ENCODE measurements at regions not wholly inside any gene's neighbourhood (a gene's known extent, or its start where the extent isn't known, plus 50 kb on each side); places are given as distances from the start of the nearest gene placed in this dataset.

DNA sequence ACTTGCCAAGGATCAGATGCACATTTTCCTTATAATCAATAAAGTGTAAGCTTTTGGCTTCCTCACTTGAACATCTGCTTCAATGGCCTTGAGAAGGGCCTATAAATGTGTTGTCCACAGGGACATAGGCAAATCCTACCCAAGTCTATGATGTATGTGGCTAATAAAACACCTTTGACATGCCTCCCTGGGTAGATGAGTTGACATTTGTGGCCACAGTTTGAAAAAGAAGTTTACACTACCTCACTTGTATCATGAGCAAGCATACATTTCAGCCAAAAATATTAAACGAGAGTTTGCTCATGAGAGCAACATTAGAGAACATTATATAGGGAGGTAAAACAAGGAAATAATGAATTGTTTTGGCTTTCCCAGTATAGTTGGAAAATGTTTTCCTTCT, 1067.7 kb downstream of the C4orf33 start:
- no peak for TF ChIP-seq CTCF (IDR thresholded peaks at IDR 0.05; ENCODE audit: insufficient read depth, low read length, poor library complexity, severe bottlenecking)
- Histone ChIP-seq H3K36me3 (ENCODE audit: control insufficient read depth, insufficient read depth, low read length) (no peaks in the 10 kb centered on the region), H3K4me3 (replicated peaks; ENCODE audit: low read depth, low read length) (no peak overlapping the region), H3K27me3 (replicated peaks; ENCODE audit: control insufficient read depth, insufficient read depth, low read length) (no peaks in the 10 kb centered on the region)
- DNase-seq (ENCODE audit: extremely low read depth, insufficient read length): no peak

DNA sequence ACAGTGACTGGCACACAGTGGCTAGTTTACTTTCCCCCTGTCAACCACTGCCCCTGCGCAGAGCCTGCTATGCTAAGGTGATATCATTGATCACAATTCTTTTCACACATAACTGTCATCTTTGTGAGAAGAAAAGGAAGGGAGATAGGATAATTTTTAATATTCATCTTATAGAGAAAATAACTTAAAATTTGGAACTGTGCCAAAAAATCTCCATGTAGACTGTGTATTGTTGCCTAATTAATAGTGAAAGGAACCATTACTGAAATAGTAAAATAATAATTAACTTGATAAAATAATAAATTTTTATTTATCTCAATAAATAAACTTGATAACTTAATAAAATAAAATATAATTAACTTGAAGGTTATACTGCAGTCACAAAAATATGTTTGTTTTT, 1069.4 kb downstream of the C4orf33 start:
- no peak for DNase-seq (ENCODE audit: extremely low read depth, insufficient read length)
- TF ChIP-seq CTCF (IDR thresholded peaks at IDR 0.05; ENCODE audit: insufficient read depth, low read length, poor library complexity, severe bottlenecking): no peak
- Histone ChIP-seq H3K27me3 (replicated peaks; ENCODE audit: control insufficient read depth, insufficient read depth, low read length) (no peaks in the 10 kb centered on the region), H3K4me3 (replicated peaks; ENCODE audit: low read depth, low read length) (no peak overlapping the region), H3K36me3 (ENCODE audit: control insufficient read depth, insufficient read depth, low read length) (no peaks in the 10 kb centered on the region)

DNA sequence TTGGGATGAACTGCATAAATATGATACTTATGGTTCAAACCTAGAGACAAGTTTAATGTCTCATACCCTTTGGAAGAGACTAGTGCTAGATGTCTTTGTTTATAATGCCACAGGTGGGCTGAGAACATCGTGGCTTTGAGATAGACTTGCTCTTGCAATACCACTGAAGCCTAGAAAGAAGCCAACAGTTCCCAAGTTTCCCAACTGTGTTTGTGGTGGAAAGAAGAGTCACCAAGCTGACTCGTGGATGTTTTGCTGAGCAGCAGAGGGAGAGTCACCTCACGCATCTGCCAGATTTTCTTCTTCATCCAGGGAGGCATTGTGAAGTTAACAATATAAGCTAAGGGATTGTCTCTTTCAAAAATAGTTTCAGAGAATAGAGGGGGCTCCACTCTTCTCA, 1076.2 kb downstream of the C4orf33 start:
- Histone ChIP-seq H3K4me3 (replicated peaks; ENCODE audit: low read depth, low read length) (no peak overlapping the region), H3K27me3 (replicated peaks; ENCODE audit: control insufficient read depth, insufficient read depth, low read length) (no peaks in the 10 kb centered on the region), H3K36me3 (ENCODE audit: control insufficient read depth, insufficient read depth, low read length) (no peaks in the 10 kb centered on the region)
- no peak for TF ChIP-seq CTCF (IDR thresholded peaks at IDR 0.05; ENCODE audit: insufficient read depth, low read length, poor library complexity, severe bottlenecking)
- no peak for DNase-seq (ENCODE audit: extremely low read depth, insufficient read length)

DNA sequence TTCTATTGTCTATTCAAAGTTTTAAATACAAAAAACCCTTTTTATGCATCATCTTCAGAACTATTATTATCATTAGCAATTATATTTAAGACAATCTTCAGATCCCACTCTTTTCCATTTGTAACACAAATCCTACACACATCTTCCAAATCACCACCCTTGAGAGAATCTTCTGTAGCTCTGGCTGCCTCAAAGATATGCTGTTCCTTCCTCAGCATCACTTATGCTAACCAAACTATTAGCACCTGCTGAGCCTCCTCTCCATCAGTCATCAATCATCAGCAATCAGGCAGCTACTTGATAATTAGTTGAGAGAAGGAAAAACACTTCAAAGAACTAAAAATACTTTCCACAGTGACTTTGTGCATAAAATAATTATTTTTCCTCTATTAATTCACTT, 1082.2 kb downstream of the C4orf33 start:
- H3K4me3 ChIP-seq (replicated peaks; ENCODE audit: low read depth, low read length): no peak overlapping the region
- no peak for DNase-seq (ENCODE audit: extremely low read depth, insufficient read length)
- H3K36me3 ChIP-seq (ENCODE audit: control insufficient read depth, insufficient read depth, low read length): no peaks in the 10 kb centered on the region
- H3K27me3 ChIP-seq (replicated peaks; ENCODE audit: control insufficient read depth, insufficient read depth, low read length): no peaks in the 10 kb centered on the region
- TF ChIP-seq CTCF (IDR thresholded peaks at IDR 0.05; ENCODE audit: insufficient read depth, low read length, poor library complexity, severe bottlenecking): no peak

DNA sequence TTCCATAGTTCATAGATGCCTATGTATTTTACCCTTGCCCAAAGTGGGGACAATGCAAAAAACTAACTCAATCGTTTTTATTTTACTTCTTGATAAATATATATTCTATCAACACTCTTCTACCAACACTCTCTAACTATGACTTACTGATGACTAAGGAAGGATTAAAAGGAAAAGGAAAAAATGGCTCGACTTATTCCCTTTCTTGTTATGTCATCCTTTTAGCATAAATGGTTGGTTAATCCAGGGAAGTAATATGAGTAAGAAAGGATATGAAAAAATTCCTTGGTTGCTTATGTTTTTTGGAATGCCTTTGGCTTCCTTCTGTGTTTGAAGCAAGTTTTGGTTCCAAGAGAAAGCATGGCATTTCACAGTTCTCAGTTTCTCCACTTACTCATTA, 1087.1 kb downstream of the C4orf33 start:
- no peaks in the 10 kb centered on the region for H3K36me3 ChIP-seq (ENCODE audit: control insufficient read depth, insufficient read depth, low read length)
- no peak overlapping the region for H3K4me3 ChIP-seq (replicated peaks; ENCODE audit: low read depth, low read length)
- no peak for DNase-seq (ENCODE audit: extremely low read depth, insufficient read length)
- no peak for TF ChIP-seq CTCF (IDR thresholded peaks at IDR 0.05; ENCODE audit: insufficient read depth, low read length, poor library complexity, severe bottlenecking)
- H3K27me3 ChIP-seq (replicated peaks; ENCODE audit: control insufficient read depth, insufficient read depth, low read length): no peaks in the 10 kb centered on the region

GRCh38 chr4:130183766-130184165, 1087.8 kb downstream of the C4orf33 start:
- no peak for DNase-seq (ENCODE audit: extremely low read depth, insufficient read length)
- no peaks in the 10 kb centered on the region for H3K36me3 ChIP-seq (ENCODE audit: control insufficient read depth, insufficient read depth, low read length)
- TF ChIP-seq CTCF (IDR thresholded peaks at IDR 0.05; ENCODE audit: insufficient read depth, low read length, poor library complexity, severe bottlenecking): no peak
- H3K27me3 ChIP-seq (replicated peaks; ENCODE audit: control insufficient read depth, insufficient read depth, low read length): no peaks in the 10 kb centered on the region
- H3K4me3 ChIP-seq (replicated peaks; ENCODE audit: low read depth, low read length): no peak overlapping the region
